ENCODE measurements at regions not wholly inside any gene's neighbourhood (a gene's known extent, or its start where the extent isn't known, plus 50 kb on each side); places are given as distances from the start of the nearest gene placed in this dataset.

- Histone ChIP-seq H3K27me3 (ENCODE audit: control insufficient read depth in 1 of 2, insufficient read depth in 2 of 2, low read length in 2 of 2) (peaks cover 0 to 4% of the 10 kb centered on the region in 2 experiments), H3K4me1 (ENCODE audit: insufficient read depth, low read length) (no peaks in the 10 kb centered on the region), H3K4me3 (ENCODE audit: low read length) (no peak overlapping the region), H3K36me3 (ENCODE audit: insufficient read depth, low read length) (no peaks in the 10 kb centered on the region), H3K9me3 (ENCODE audit: control insufficient read depth in 1 of 2, insufficient read depth in 1 of 2, low read length in 2 of 2) (peaks cover 5% of the 10 kb centered on the region in 2 experiments), H3K27ac (ENCODE audit: low read depth in 1 of 2, low read length in 2 of 2) (no peak overlapping the region)
- POLR2A ChIA-PET, result no interaction called here
- Mint-ChIP-seq H3K27ac (no peak overlapping the region), H3K4me1 (ENCODE audit: low read depth) (no peaks in the 10 kb centered on the region), H3K9me3 (peaks cover 3% of the 10 kb centered on the region), H3K4me3 (no peak overlapping the region), H3K27me3 (peaks cover 6% of the 10 kb centered on the region), H3K36me3 (ENCODE audit: low read depth) (no peaks in the 10 kb centered on the region)
- TF ChIP-seq CTCF (IDR thresholded peaks at IDR 0.05), result no peak
- intact Hi-C loops (cut with DNase I, micrococcal nuclease), result no loop called here
- CTCF ChIA-PET, result no interaction called here
- ATAC-seq (ENCODE audit: poor library complexity) (no peak), DNase-seq (no peak)
Observed at GRCh38 chr3:18100121-18100520, 325.0 kb downstream of the SATB1 start.

DNA sequence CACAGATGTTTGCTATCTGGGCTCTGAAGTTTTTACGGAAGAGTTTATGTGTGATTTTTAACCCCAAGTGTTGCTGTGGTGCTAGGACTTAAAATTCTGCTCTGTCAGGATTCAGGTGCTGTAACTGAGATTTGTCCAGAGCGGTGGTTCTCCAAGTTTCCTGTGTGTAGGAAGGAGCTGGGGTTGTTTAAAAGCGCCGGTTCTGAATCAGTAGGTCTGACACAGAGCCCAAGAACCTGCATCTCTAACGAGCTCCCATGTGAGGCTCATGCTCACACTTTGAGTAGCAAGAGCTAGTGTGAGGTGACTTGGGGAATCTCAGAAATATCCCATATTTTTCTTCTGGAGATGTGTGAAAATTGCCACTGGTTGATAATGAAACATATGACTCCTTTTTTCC is 325.5 kb downstream of the SATB1 start:
- POLR2A ChIA-PET, result no interaction called here
- H3K9me3 Mint-ChIP-seq, result peaks cover 3% of the 10 kb centered on the region
- H3K4me3 ChIP-seq (ENCODE audit: low read length), result no peak overlapping the region
- no peak for DNase-seq
- no peak overlapping the region for H3K27ac ChIP-seq (ENCODE audit: low read depth in 1 of 2, low read length in 2 of 2)
- H3K9me3 ChIP-seq (ENCODE audit: control insufficient read depth in 1 of 2, insufficient read depth in 1 of 2, low read length in 2 of 2), result peaks cover 5% of the 10 kb centered on the region in 2 experiments
- no peak overlapping the region for H3K27ac Mint-ChIP-seq
- TF ChIP-seq CTCF (IDR thresholded peaks at IDR 0.05), result no peak
- H3K4me1 ChIP-seq (ENCODE audit: insufficient read depth, low read length), result no peaks in the 10 kb centered on the region
- peaks cover 0 to 4% of the 10 kb centered on the region in 2 experiments for H3K27me3 ChIP-seq (ENCODE audit: control insufficient read depth in 1 of 2, insufficient read depth in 2 of 2, low read length in 2 of 2)
- H3K36me3 Mint-ChIP-seq (ENCODE audit: low read depth), result no peaks in the 10 kb centered on the region
- no peak overlapping the region for H3K4me3 Mint-ChIP-seq
- peaks cover 6% of the 10 kb centered on the region for H3K27me3 Mint-ChIP-seq
- no peaks in the 10 kb centered on the region for H3K36me3 ChIP-seq (ENCODE audit: insufficient read depth, low read length)
- intact Hi-C loops (cut with DNase I, micrococcal nuclease), result no loop called here
- CTCF ChIA-PET, result no interaction called here
- ATAC-seq (ENCODE audit: poor library complexity), result no peak
- H3K4me1 Mint-ChIP-seq (ENCODE audit: low read depth), result no peaks in the 10 kb centered on the region

DNA sequence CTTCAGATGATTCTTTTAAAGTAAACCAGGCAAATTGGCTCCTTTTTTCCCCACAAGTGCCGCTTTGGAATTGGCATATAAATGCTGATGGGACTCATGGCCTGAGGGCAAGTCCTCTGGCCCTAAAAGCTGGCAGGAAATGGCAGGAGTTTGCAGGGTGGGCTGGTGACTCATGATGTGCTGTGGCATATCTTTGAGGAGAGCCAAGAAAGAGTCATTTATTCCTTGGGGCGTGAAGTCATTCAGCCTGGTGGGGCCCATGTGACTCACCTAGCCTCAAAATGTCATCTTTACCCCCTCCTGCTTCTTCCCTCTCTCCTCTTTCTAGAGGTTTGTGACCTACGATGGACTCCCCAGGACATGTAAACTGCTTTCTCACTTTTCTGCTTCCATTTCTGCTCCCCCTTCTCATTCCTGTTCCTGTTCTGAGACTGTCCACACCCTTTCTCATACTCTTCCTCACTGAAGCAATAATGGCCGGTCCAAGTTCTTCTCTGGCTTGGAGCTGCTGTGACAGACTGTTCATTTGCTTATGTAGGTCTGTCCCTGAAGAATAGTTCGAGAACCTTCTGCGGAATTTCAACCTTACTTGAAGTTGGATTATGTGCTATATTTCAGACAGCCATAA is 326.1 kb downstream of the SATB1 start:
- peaks cover 5% of the 10 kb centered on the region in 2 experiments for H3K9me3 ChIP-seq (ENCODE audit: control insufficient read depth in 1 of 2, insufficient read depth in 1 of 2, low read length in 2 of 2)
- Mint-ChIP-seq H3K36me3 (ENCODE audit: low read depth) (no peaks in the 10 kb centered on the region), H3K9me3 (peaks cover 3% of the 10 kb centered on the region), H3K4me1 (ENCODE audit: low read depth) (no peaks in the 10 kb centered on the region), H3K27ac (no peak overlapping the region), H3K4me3 (no peak overlapping the region), H3K27me3 (peaks cover 6% of the 10 kb centered on the region)
- H3K4me3 ChIP-seq (ENCODE audit: low read length), result no peak overlapping the region
- no peak for TF ChIP-seq CTCF (IDR thresholded peaks at IDR 0.05)
- no peaks in the 10 kb centered on the region for H3K4me1 ChIP-seq (ENCODE audit: insufficient read depth, low read length)
- intact Hi-C loops (cut with DNase I, micrococcal nuclease), result no loop called here
- H3K27ac ChIP-seq (ENCODE audit: low read depth in 1 of 2, low read length in 2 of 2), result no peak overlapping the region
- DNase-seq, result peak in 1 of 14 experiments; percentile 18
- ChIA-PET CTCF (no interaction called here), POLR2A (no interaction called here)
- peaks cover 0 to 4% of the 10 kb centered on the region in 2 experiments for H3K27me3 ChIP-seq (ENCODE audit: control insufficient read depth in 1 of 2, insufficient read depth in 2 of 2, low read length in 2 of 2)
- no peak for ATAC-seq (ENCODE audit: poor library complexity)
- no peaks in the 10 kb centered on the region for H3K36me3 ChIP-seq (ENCODE audit: insufficient read depth, low read length)
